ENCODE measurements at regions not wholly inside any gene's neighbourhood (a gene's known extent, or its start where the extent isn't known, plus 50 kb on each side); places are given as distances from the start of the nearest gene placed in this dataset.

DNA sequence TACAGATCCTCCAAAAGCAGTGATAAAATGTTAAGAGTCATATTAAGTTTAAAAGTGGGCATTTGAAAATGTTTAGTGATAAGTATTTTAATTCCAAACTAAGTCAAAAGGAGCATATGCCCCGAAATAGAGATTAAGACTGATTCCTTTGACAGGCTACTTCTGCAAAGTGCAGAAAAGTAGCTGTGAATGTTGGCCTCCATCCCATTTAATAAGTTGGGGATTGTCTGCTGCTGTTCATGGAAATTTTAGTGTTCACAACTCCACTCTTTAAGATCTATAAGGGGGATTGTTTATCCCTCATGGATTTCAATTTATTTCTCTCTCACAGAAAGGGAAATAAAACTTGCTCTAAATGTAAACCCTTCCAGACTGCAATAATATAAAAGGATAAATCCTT is 278.3 kb downstream of the KCTD12 start:
- Histone ChIP-seq H3K79me2 (ENCODE audit: insufficient read depth) (no peaks in the 10 kb centered on the region), H3K4me3 (ENCODE audit: low read depth in 2 of 2, low read length in 1 of 2) (no peak overlapping the region), H3K9me3 (no peaks in the 10 kb centered on the region), H3K9ac (no peak overlapping the region), H3K4me1 (ENCODE audit: control insufficient read depth in 1 of 2, insufficient read depth in 2 of 2, low read depth in 1 of 2, low read length in 1 of 2) (no peaks in the 10 kb centered on the region), H4K20me1 (ENCODE audit: insufficient read depth) (no peaks in the 10 kb centered on the region), H3K36me3 (replicated peaks in 1 of 2; ENCODE audit: control insufficient read depth in 1 of 2, insufficient read depth in 2 of 2, low read length in 1 of 2) (no peaks in the 10 kb centered on the region), H2AFZ (ENCODE audit: low read depth) (no peak overlapping the region), H3F3A (replicated peaks; ENCODE audit: insufficient read depth) (no peaks in the 10 kb centered on the region), H3K9me2 (no peaks in the 10 kb centered on the region), H3K4me2 (no peak overlapping the region), H3K27me3 (ENCODE audit: insufficient read depth) (no peaks in the 10 kb centered on the region), H3K27ac (ENCODE audit: low read depth in 2 of 2, low read length in 1 of 2) (no peak overlapping the region)
- 14% methylated on average over 1 of the region's 1 CpG for WGBS (ENCODE audit: low lambda C conversion rate)
- no peak for DNase-seq
- TF ChIP-seq TCF12 (IDR thresholded peaks at IDR 0.05) (no peak), MEF2A (IDR thresholded peaks at IDR 0.05; ENCODE audit: borderline replicate concordance, low read depth) (no peak), MXI1 (IDR thresholded peaks at IDR 0.05; ENCODE audit: low read depth, low read length) (no peak), GATA2 (CRISPR knock-in tag; IDR thresholded peaks at IDR 0.05) (no peak), IRF3 (IDR thresholded peaks at IDR 0.05; ENCODE audit: low read depth, low read length) (no peak), RAD21 (IDR thresholded peaks at IDR 0.05; ENCODE audit: low read length) (no peak), SIN3A (IDR thresholded peaks at IDR 0.05; ENCODE audit: borderline replicate concordance, low read depth, low read length) (no peak), PBX3 (IDR thresholded peaks at IDR 0.05) (no peak), RFX5 (IDR thresholded peaks at IDR 0.05; ENCODE audit: low read length) (no peak)
- TF ChIP-seq, protein P1, sequence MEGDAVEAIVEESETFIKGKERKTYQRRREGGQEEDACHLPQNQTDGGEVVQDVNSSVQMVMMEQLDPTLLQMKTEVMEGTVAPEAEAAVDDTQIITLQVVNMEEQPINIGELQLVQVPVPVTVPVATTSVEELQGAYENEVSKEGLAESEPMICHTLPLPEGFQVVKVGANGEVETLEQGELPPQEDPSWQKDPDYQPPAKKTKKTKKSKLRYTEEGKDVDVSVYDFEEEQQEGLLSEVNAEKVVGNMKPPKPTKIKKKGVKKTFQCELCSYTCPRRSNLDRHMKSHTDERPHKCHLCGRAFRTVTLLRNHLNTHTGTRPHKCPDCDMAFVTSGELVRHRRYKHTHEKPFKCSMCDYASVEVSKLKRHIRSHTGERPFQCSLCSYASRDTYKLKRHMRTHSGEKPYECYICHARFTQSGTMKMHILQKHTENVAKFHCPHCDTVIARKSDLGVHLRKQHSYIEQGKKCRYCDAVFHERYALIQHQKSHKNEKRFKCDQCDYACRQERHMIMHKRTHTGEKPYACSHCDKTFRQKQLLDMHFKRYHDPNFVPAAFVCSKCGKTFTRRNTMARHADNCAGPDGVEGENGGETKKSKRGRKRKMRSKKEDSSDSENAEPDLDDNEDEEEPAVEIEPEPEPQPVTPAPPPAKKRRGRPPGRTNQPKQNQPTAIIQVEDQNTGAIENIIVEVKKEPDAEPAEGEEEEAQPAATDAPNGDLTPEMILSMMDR (IDR thresholded peaks at IDR 0.05) = no peak
- ChIA-PET CTCF (interaction anchor here (1.4 kb wide), 1 partner anchor 277 kb away, joined by 3 read pairs; no protein-coding TSS in a partner anchor), POLR2A (no interaction called here)

- H3K79me2 ChIP-seq (ENCODE audit: insufficient read depth) = no peaks in the 10 kb centered on the region
- H3K9ac ChIP-seq = no peak overlapping the region
- H3K4me1 ChIP-seq (ENCODE audit: control insufficient read depth in 1 of 2, insufficient read depth in 2 of 2, low read depth in 1 of 2, low read length in 1 of 2) = peaks cover 0 to 7% of the 10 kb centered on the region in 2 experiments; a peak in 2 of 4 replicates
- H3F3A ChIP-seq (replicated peaks; ENCODE audit: insufficient read depth) = no peaks in the 10 kb centered on the region
- H4K20me1 ChIP-seq (ENCODE audit: insufficient read depth) = no peaks in the 10 kb centered on the region
- TF ChIP-seq MXI1 (IDR thresholded peaks at IDR 0.05; ENCODE audit: low read depth, low read length) (no peak), FOXM1 (IDR thresholded peaks at IDR 0.05; ENCODE audit: low read depth) (no peak), TEAD4 (IDR thresholded peaks at IDR 0.05; ENCODE audit: borderline replicate concordance, insufficient read depth) (no peak), JUND (IDR thresholded peaks at IDR 0.05) (no peak), RAD21 (IDR thresholded peaks at IDR 0.05; ENCODE audit: low read length) (no peak), TAF1 (IDR thresholded peaks at IDR 0.05; ENCODE audit: borderline replicate concordance, low read depth, low read length) (no peak), SIN3A (IDR thresholded peaks at IDR 0.05; ENCODE audit: borderline replicate concordance, low read depth, low read length) (no peak), IRF3 (IDR thresholded peaks at IDR 0.05; ENCODE audit: low read depth, low read length) (no peak), GATA2 (CRISPR knock-in tag; IDR thresholded peaks at IDR 0.05) (no peak)
- TF ChIP-seq, protein P2, sequence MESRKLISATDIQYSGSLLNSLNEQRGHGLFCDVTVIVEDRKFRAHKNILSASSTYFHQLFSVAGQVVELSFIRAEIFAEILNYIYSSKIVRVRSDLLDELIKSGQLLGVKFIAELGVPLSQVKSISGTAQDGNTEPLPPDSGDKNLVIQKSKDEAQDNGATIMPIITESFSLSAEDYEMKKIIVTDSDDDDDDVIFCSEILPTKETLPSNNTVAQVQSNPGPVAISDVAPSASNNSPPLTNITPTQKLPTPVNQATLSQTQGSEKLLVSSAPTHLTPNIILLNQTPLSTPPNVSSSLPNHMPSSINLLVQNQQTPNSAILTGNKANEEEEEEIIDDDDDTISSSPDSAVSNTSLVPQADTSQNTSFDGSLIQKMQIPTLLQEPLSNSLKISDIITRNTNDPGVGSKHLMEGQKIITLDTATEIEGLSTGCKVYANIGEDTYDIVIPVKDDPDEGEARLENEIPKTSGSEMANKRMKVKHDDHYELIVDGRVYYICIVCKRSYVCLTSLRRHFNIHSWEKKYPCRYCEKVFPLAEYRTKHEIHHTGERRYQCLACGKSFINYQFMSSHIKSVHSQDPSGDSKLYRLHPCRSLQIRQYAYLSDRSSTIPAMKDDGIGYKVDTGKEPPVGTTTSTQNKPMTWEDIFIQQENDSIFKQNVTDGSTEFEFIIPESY (IDR thresholded peaks at IDR 0.05; ENCODE audit: borderline replicate concordance, low read depth) = no peak
- DNase-seq = no peak
- H3K27me3 ChIP-seq (ENCODE audit: insufficient read depth) = no peaks in the 10 kb centered on the region
- no peak overlapping the region for H3K4me2 ChIP-seq
- no peaks in the 10 kb centered on the region for H3K9me3 ChIP-seq
- no peak overlapping the region for H3K27ac ChIP-seq (ENCODE audit: low read depth in 2 of 2, low read length in 1 of 2)
- CTCF ChIA-PET = no interaction called here
- no peak overlapping the region for H2AFZ ChIP-seq (ENCODE audit: low read depth)
- POLR2A ChIA-PET = no interaction called here
- H3K9me2 ChIP-seq = no peaks in the 10 kb centered on the region
- no peaks in the 10 kb centered on the region for H3K36me3 ChIP-seq (replicated peaks in 1 of 2; ENCODE audit: control insufficient read depth in 1 of 2, insufficient read depth in 2 of 2, low read length in 1 of 2)
- no peak overlapping the region for H3K4me3 ChIP-seq (ENCODE audit: low read depth in 2 of 2, low read length in 1 of 2)
These were observed 286.1 kb downstream of the KCTD12 start for GRCh38 chr13:76600081-76600480.
